ENCODE measurements at regions not wholly inside any gene's neighbourhood (a gene's known extent, or its start where the extent isn't known, plus 50 kb on each side); places are given as distances from the start of the nearest gene placed in this dataset.
"Not testable (repeated sequence)": the region's sequence is repeated elsewhere in the genome, so short reads cannot be mapped to it uniquely, and the experiment has no call there.

- TF ChIP-seq CTCF (IDR thresholded peaks at IDR 0.05; ENCODE audit: unreplicated experiment in 3 of 3) = no peak
- Mint-ChIP-seq H3K4me3 (peak overlapping the region; percentile 14 to 58 (median 18)), H3K27ac (peak overlapping the region; percentile 90 to 96 (median 91)), H3K9me3 (no peaks in the 10 kb centered on the region), H3K27me3 (ENCODE audit: low read depth) (no peaks in the 10 kb centered on the region), H3K4me1 (peaks cover 51% of the 10 kb centered on the region), H3K36me3 (ENCODE audit: low read depth) (no peaks in the 10 kb centered on the region)
Measured at GRCh38 chr3:177491296-177492032, 294.2 kb upstream of the TBL1XR1 start.

GRCh38 chr3:177493091-177493490 is 295.8 kb upstream of the TBL1XR1 start:
- H3K36me3 Mint-ChIP-seq (ENCODE audit: low read depth) = no peaks in the 10 kb centered on the region
- peak overlapping the region in 2 of 3 experiments; percentile 50 to 54 for H3K4me3 Mint-ChIP-seq
- TF ChIP-seq CTCF (IDR thresholded peaks at IDR 0.05; ENCODE audit: unreplicated experiment in 3 of 3) = no peak
- no peaks in the 10 kb centered on the region for H3K9me3 Mint-ChIP-seq
- H3K4me1 Mint-ChIP-seq = peaks cover 58% of the 10 kb centered on the region
- H3K27me3 Mint-ChIP-seq (ENCODE audit: low read depth) = no peaks in the 10 kb centered on the region
- H3K27ac Mint-ChIP-seq = peak overlapping the region; percentile 6 to 30 (median 18)

GRCh38 chr3:177494216-177494615 is 296.9 kb upstream of the TBL1XR1 start:
- Mint-ChIP-seq H3K4me1 (peaks cover 57% of the 10 kb centered on the region), H3K9me3 (no peaks in the 10 kb centered on the region), H3K4me3 (peak overlapping the region in 2 of 3 experiments; percentile 50 to 54), H3K27me3 (ENCODE audit: low read depth) (no peaks in the 10 kb centered on the region), H3K36me3 (ENCODE audit: low read depth) (no peaks in the 10 kb centered on the region), H3K27ac (peak overlapping the region in 2 of 3 experiments; percentile 48 to 85)
- TF ChIP-seq CTCF (IDR thresholded peaks at IDR 0.05; ENCODE audit: unreplicated experiment in 3 of 3) = no peak

- H3K4me1 Mint-ChIP-seq = peaks cover 62% of the 10 kb centered on the region
- no peaks in the 10 kb centered on the region for H3K27me3 Mint-ChIP-seq (ENCODE audit: low read depth)
- H3K9me3 Mint-ChIP-seq = peaks cover 3% of the 10 kb centered on the region
Measured at GRCh38 chr3:177495566-177495965, 298.3 kb upstream of the TBL1XR1 start.

GRCh38 chr3:177498037-177498857 is 301.0 kb upstream of the TBL1XR1 start:
- Mint-ChIP-seq H3K27me3 (ENCODE audit: low read depth) (no peaks in the 10 kb centered on the region), H3K9me3 (peaks cover 3% of the 10 kb centered on the region), H3K27ac (no peak overlapping the region), H3K4me1 (peaks cover 39% of the 10 kb centered on the region), H3K4me3 (no peak overlapping the region), H3K36me3 (ENCODE audit: low read depth) (no peaks in the 10 kb centered on the region)
- TF ChIP-seq CTCF (IDR thresholded peaks at IDR 0.05; ENCODE audit: unreplicated experiment in 3 of 3) = no peak

More at GRCh38 chr3:177495566-177495965, 298.3 kb upstream of the TBL1XR1 start:
- Mint-ChIP-seq H3K4me3 (peak overlapping the region in 2 of 3 experiments; percentile 1 to 2), H3K27ac (no peak overlapping the region), H3K36me3 (ENCODE audit: low read depth) (no peaks in the 10 kb centered on the region)
- TF ChIP-seq CTCF (IDR thresholded peaks at IDR 0.05; ENCODE audit: unreplicated experiment in 3 of 3) = no peak

- not testable (repeated sequence) for H3K9me3 Mint-ChIP-seq; H3K27me3 Mint-ChIP-seq (ENCODE audit: low read depth)
Measured at GRCh38 chr3:177499039-177499438, 301.8 kb upstream of the TBL1XR1 start.

More at GRCh38 chr3:177499039-177499438, 301.8 kb upstream of the TBL1XR1 start:
- not testable (repeated sequence) for H3K27ac Mint-ChIP-seq; H3K36me3 Mint-ChIP-seq (ENCODE audit: low read depth); H3K4me3 Mint-ChIP-seq
- peaks cover 32% of the 10 kb centered on the region for H3K4me1 Mint-ChIP-seq

All from nephron (organoid).